HG03354 (cell line): ENCODE measurements at regions not wholly inside any gene's neighbourhood (a gene's known extent, or its start where the extent isn't known, plus 50 kb on each side); places are given as distances from the start of the nearest gene placed in this dataset.
"Not testable (repeated sequence)": the region's sequence is repeated elsewhere in the genome, so short reads cannot be mapped to it uniquely, and the experiment has no call there.

Experiments
- ATAC-seq: cut with Tn5 transposase; IDR thresholded peaks from one replicate; pipeline ENCODE4 v1.9.1; 2021; ENCODE audit warnings: mild to moderate bottlenecking; ENCODE audit not compliant: unreplicated experiment, poor library complexity, severe bottlenecking

GRCh38 chr11:81286550-81286949, 1447.1 kb downstream of the FAM181B start:
- ATAC-seq = no peak

GRCh38 chr11:81280228-81280627, 1453.4 kb downstream of the FAM181B start:
- not testable (repeated sequence) for ATAC-seq

- no peak for ATAC-seq
Observed at GRCh38 chr11:81278991-81279390, 1454.7 kb downstream of the FAM181B start.

GRCh38 chr11:81270686-81271085, 1463.0 kb downstream of the FAM181B start:
- ATAC-seq = no peak

GRCh38 chr11:81267246-81267645, 1466.4 kb downstream of the FAM181B start:
- no peak for ATAC-seq

- no peak for ATAC-seq
Observed at GRCh38 chr11:81259471-81259870, 1474.2 kb downstream of the FAM181B start.

GRCh38 chr11:81255895-81256294, 1477.8 kb downstream of the FAM181B start:
- no peak for ATAC-seq

- ATAC-seq = no peak
Observed at GRCh38 chr11:81253244-81253643, 1480.4 kb downstream of the FAM181B start.

GRCh38 chr11:81246941-81247340, 1486.7 kb downstream of the FAM181B start:
- ATAC-seq = no peak

GRCh38 chr11:81245791-81246190, 1487.9 kb downstream of the FAM181B start:
- no peak for ATAC-seq

- no peak for ATAC-seq
Observed at GRCh38 chr11:81241672-81242275, 1491.9 kb downstream of the FAM181B start.

GRCh38 chr11:81237139-81237538, 1496.5 kb downstream of the FAM181B start:
- ATAC-seq = peak; percentile 72

GRCh38 chr11:81227409-81227808, 1506.3 kb downstream of the FAM181B start:
- ATAC-seq = not testable (repeated sequence)

- no peak for ATAC-seq
Observed at GRCh38 chr11:81224396-81224795, 1509.3 kb downstream of the FAM181B start.

- no peak for ATAC-seq
Observed at GRCh38 chr11:81222491-81222890, 1511.2 kb downstream of the FAM181B start.

GRCh38 chr11:81220146-81220895, 1513.3 kb downstream of the FAM181B start:
- no peak for ATAC-seq

GRCh38 chr11:81219661-81220060, 1514.0 kb downstream of the FAM181B start:
- ATAC-seq = no peak

- ATAC-seq = no peak
Observed at GRCh38 chr11:81218440-81218839, 1515.2 kb downstream of the FAM181B start.

GRCh38 chr11:81211050-81211449, 1522.6 kb downstream of the FAM181B start:
- ATAC-seq = no peak

GRCh38 chr11:81207421-81208054, 1526.1 kb downstream of the FAM181B start:
- no peak for ATAC-seq

GRCh38 chr11:81203876-81204275, 1529.8 kb downstream of the FAM181B start:
- no peak for ATAC-seq
